K562 (cell line): ENCODE measurements at regions not wholly inside any gene's neighbourhood (a gene's known extent, or its start where the extent isn't known, plus 50 kb on each side); places are given as distances from the start of the nearest gene placed in this dataset.

Experiments used
- CEBPB ChIP-seq: fragments of 450-650 bp; IDR thresholded peaks from 2 replicates; pipeline ENCODE4 v1.6.1; 2016; ENCODE audit warnings: missing genetic modification characterization, missing compliant biosample characterization
- ESRRB ChIP-seq: fragments of 250-450 bp; sonication (Bioruptor Pico); IDR thresholded peaks from 2 replicates; pipeline ENCODE4 v1.5.0; 2020; ENCODE audit warnings: mild to moderate bottlenecking, moderate library complexity, borderline replicate concordance
- FOS ChIP-seq: IDR thresholded peaks from 3 replicates; pipeline ENCODE4 v1.6.1; 2011; ENCODE audit not compliant: insufficient read length; ENCODE audit errors: extremely low read depth
- FOXP1 ChIP-seq: sonication (generic); formaldehyde crosslinking; IDR thresholded peaks from 2 replicates; pipeline ENCODE4 v1.8.0; 2022; ENCODE audit warnings: mild to moderate bottlenecking, missing genetic modification reagents
- GABPA ChIP-seq: fragments of 200-800 bp; sonication (Bioruptor generic); conservative IDR thresholded peaks from 2 replicates; pipeline ENCODE4 v1.6.1; 2016; ENCODE audit warnings: low read depth, missing genetic modification characterization, missing compliant biosample characterization
- GTF2A2 ChIP-seq: IDR thresholded peaks from 2 replicates; pipeline ENCODE4 v1.6.1; 2016; ENCODE audit warnings: mild to moderate bottlenecking, missing genetic modification characterization, missing compliant biosample characterization
- MYC ChIP-seq, 2 experiments: fragments of 250-450 bp in 1 of 2; sonication (Bioruptor Pico) in 1 of 2; IDR thresholded peaks; 2 replicates each; pipeline versions ENCODE4 v1.5.1 to v1.6.1; 2012 to 2021; ENCODE audit warnings: low read depth in 2 of 2, borderline replicate concordance in 1 of 2, improper control_type of control experiment in 1 of 2, low read length in 1 of 2, mild to moderate bottlenecking in 1 of 2, moderate library complexity in 1 of 2
- POLR2H ChIP-seq: IDR thresholded peaks from 2 replicates; pipeline ENCODE4 v1.6.1; 2016; ENCODE audit warnings: missing genetic modification characterization, low read depth, mild to moderate bottlenecking, control low read depth, missing compliant biosample characterization, moderate library complexity
- SMC3 ChIP-seq: conservative IDR thresholded peaks from 2 replicates; pipeline ENCODE4 v1.6.1; 2011; ENCODE audit warnings: low read depth, low read length, improper control_type of control experiment; ENCODE audit not compliant: insufficient read depth
- SPI1 ChIP-seq: IDR thresholded peaks from 2 replicates; pipeline ENCODE4 v1.6.1; 2011; ENCODE audit warnings: low read depth, low read length, control low read depth, borderline replicate concordance
- TBL1XR1 ChIP-seq, 2 experiments: IDR thresholded peaks; 2 replicates each; pipeline ENCODE4 v1.6.1; 2012; ENCODE audit warnings: improper control_type of control experiment in 2 of 2, low read length in 2 of 2, mild to moderate bottlenecking in 1 of 2
- ZC3H8 ChIP-seq: fragments of 450-650 bp; IDR thresholded peaks from 2 replicates; pipeline ENCODE4 v1.6.1; 2017
- ZNF253 ChIP-seq: fragments of 250-450 bp; sonication (Bioruptor Pico); conservative IDR thresholded peaks from 2 replicates; pipeline ENCODE4 v1.6.1; 2021; ENCODE audit warnings: mild to moderate bottlenecking
- ZNF76 ChIP-seq: fragments of 250-450 bp; sonication (Bioruptor Pico); IDR thresholded peaks from 2 replicates; pipeline ENCODE4 v1.4.0; 2020; ENCODE audit warnings: mild to moderate bottlenecking, moderate library complexity, borderline replicate concordance
- ZZZ3 ChIP-seq: fragments of 450-650 bp; IDR thresholded peaks from 2 replicates; pipeline ENCODE4 v1.6.1; 2016; ENCODE audit warnings: antibody characterized with exemption, mild to moderate bottlenecking, moderate library complexity
- TF ChIP-seq, protein P1 (sequence below): fragments of 250-450 bp; sonication (Bioruptor Pico); IDR thresholded peaks from 2 replicates; pipeline ENCODE4 v1.9.0; 2021; ENCODE audit warnings: mild to moderate bottlenecking, inconsistent platforms
- TF ChIP-seq, protein P2 (sequence below): IDR thresholded peaks from 2 replicates; pipeline ENCODE4 v1.6.1; 2012; ENCODE audit warnings: low read depth, low read length, improper control_type of control experiment, borderline replicate concordance
- TF ChIP-seq, protein P3 (sequence below), 2 experiments: fragments of 450-650 bp; IDR thresholded peaks; 2 replicates each; pipeline ENCODE4 v1.6.1; 2018; ENCODE audit warnings: mild to moderate bottlenecking in 2 of 2, low read depth in 1 of 2; ENCODE audit not compliant: partially characterized antibody in 2 of 2

DNA sequence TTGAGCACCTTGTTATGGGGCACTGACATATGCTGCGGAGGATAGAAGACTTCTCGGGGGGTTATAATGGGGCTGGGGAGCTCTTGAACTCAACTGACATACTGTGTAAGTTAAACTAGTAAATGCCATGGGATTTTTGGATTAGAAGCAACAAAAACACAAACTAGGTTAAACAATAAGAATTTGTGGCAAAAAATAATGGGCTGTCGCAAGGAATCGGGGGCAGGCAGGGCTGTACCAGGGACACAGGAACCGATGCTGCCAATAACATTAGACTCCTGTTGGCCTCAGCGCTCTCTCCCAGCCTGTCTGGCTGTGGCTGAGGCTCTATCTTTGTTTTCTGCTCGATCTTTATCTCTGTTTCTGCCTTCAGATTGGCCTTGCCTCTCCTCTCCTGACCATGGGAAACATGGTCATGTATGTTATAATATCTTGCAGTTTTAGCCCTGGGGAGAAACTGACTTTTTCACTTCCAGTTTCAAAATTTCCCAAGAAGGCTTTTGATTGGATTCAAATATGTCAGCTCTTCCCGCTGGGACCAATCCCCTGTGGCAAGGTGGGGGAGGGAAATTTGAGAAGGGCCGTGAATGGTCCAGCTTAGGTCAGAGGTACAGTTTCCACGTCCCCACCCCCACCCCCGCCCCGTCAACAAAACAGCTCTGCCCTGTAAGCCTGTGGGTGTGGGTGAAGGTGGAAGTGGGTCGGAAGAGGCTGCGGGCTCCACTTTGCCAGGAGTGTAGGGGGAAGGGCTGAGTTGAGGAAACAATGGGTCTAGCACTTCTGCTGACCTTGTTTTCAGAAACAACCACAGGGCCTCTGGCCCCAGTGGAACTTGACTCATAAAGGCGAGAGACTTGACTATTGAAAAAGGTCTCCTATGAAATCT, 161.1 kb upstream of the TBL1XR1 start (continued):
- TF ChIP-seq, protein P1, sequence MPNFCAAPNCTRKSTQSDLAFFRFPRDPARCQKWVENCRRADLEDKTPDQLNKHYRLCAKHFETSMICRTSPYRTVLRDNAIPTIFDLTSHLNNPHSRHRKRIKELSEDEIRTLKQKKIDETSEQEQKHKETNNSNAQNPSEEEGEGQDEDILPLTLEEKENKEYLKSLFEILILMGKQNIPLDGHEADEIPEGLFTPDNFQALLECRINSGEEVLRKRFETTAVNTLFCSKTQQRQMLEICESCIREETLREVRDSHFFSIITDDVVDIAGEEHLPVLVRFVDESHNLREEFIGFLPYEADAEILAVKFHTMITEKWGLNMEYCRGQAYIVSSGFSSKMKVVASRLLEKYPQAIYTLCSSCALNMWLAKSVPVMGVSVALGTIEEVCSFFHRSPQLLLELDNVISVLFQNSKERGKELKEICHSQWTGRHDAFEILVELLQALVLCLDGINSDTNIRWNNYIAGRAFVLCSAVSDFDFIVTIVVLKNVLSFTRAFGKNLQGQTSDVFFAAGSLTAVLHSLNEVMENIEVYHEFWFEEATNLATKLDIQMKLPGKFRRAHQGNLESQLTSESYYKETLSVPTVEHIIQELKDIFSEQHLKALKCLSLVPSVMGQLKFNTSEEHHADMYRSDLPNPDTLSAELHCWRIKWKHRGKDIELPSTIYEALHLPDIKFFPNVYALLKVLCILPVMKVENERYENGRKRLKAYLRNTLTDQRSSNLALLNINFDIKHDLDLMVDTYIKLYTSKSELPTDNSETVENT (CRISPR knock-in tag) = no peak
- TF ChIP-seq ZC3H8 = no peak
- TF ChIP-seq ZNF76 = no peak
- TF ChIP-seq GTF2A2 (tag) = no peak
- TF ChIP-seq ESRRB (CRISPR knock-in tag) = no peak
- TF ChIP-seq FOS = peak; percentile 61
- TF ChIP-seq SMC3 = no peak
- TF ChIP-seq MYC (IDR thresholded peaks at IDR 0.05; ENCODE audit: low read depth, low read length) = peak; percentile 66
- TF ChIP-seq MYC (CRISPR knock-in tag; IDR thresholded peaks at IDR 0.05; ENCODE audit: borderline replicate concordance, low read depth) = no peak
- TF ChIP-seq, protein P2, sequence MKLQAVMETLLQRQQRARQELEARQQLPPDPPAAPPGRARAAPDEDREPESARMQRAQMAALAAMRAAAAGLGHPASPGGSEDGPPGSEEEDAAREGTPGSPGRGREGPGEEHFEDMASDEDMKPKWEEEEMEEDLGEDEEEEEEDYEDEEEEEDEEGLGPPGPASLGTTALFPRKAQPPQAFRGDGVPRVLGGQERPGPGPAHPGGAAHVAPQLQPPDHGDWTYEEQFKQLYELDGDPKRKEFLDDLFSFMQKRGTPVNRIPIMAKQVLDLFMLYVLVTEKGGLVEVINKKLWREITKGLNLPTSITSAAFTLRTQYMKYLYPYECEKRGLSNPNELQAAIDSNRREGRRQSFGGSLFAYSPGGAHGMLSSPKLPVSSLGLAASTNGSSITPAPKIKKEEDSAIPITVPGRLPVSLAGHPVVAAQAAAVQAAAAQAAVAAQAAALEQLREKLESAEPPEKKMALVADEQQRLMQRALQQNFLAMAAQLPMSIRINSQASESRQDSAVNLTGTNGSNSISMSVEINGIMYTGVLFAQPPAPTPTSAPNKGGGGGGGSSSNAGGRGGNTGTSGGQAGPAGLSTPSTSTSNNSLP = 0 out of 2 replicates have a peak, but pooled peaks have one; percentile 11
- TF ChIP-seq GABPA = peak; percentile 38; the same call in 1 of the 2 replicates
- peak; percentile 78 for TF ChIP-seq POLR2H (tag)
- TF ChIP-seq, protein P3, sequence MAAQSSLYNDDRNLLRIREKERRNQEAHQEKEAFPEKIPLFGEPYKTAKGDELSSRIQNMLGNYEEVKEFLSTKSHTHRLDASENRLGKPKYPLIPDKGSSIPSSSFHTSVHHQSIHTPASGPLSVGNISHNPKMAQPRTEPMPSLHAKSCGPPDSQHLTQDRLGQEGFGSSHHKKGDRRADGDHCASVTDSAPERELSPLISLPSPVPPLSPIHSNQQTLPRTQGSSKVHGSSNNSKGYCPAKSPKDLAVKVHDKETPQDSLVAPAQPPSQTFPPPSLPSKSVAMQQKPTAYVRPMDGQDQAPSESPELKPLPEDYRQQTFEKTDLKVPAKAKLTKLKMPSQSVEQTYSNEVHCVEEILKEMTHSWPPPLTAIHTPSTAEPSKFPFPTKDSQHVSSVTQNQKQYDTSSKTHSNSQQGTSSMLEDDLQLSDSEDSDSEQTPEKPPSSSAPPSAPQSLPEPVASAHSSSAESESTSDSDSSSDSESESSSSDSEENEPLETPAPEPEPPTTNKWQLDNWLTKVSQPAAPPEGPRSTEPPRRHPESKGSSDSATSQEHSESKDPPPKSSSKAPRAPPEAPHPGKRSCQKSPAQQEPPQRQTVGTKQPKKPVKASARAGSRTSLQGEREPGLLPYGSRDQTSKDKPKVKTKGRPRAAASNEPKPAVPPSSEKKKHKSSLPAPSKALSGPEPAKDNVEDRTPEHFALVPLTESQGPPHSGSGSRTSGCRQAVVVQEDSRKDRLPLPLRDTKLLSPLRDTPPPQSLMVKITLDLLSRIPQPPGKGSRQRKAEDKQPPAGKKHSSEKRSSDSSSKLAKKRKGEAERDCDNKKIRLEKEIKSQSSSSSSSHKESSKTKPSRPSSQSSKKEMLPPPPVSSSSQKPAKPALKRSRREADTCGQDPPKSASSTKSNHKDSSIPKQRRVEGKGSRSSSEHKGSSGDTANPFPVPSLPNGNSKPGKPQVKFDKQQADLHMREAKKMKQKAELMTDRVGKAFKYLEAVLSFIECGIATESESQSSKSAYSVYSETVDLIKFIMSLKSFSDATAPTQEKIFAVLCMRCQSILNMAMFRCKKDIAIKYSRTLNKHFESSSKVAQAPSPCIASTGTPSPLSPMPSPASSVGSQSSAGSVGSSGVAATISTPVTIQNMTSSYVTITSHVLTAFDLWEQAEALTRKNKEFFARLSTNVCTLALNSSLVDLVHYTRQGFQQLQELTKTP (IDR thresholded peaks at IDR 0.05; ENCODE audit: low read depth in 1 of 2, partially characterized antibody in 2 of 2) = peak; percentile 20 to 22
- no peak for TF ChIP-seq ZZZ3
- no peak for TF ChIP-seq FOXP1 (CRISPR knock-in tag)
- TF ChIP-seq ZNF253 (CRISPR knock-in tag) = no peak
- TF ChIP-seq CEBPB (tag) = no peak
- peak in 1 of 2 experiments; percentile 59; a peak in 2 of 4 replicates for TF ChIP-seq TBL1XR1 (IDR thresholded peaks at IDR 0.05; ENCODE audit: low read length in 2 of 2)
- TF ChIP-seq SPI1 = peak; percentile 41; the same call in 1 of the 2 replicates
